22Rv1 (cell line): ENCODE measurements at regions not wholly inside any gene's neighbourhood (a gene's known extent, or its start where the extent isn't known, plus 50 kb on each side); places are given as distances from the start of the nearest gene placed in this dataset.

Source experiments
- H3K27ac ChIP-seq: fragments of 450-650 bp; 2 replicates; pipeline ENCODE4 v1.5.1; 2017
- CTCF ChIP-seq: fragments of 450-650 bp; IDR thresholded peaks from 2 replicates; pipeline ENCODE4 v1.5.1; 2017; ENCODE audit warnings: mild to moderate bottlenecking
- ZFX ChIP-seq: fragments of 450-650 bp; IDR thresholded peaks from 2 replicates; pipeline ENCODE4 v1.6.1; 2017; ENCODE audit warnings: antibody characterized with exemption, borderline replicate concordance

- TF ChIP-seq ZFX, result no peak
- TF ChIP-seq CTCF, result no peak
- no peak overlapping the region for H3K27ac ChIP-seq
Observed at GRCh38 chr14:44297437-44297836, 209.6 kb downstream of the FSCB start.

- TF ChIP-seq ZFX (no peak), CTCF (no peak)
- no peak overlapping the region for H3K27ac ChIP-seq
Observed at GRCh38 chr14:44291366-44291915, 215.6 kb downstream of the FSCB start.

- no peak overlapping the region for H3K27ac ChIP-seq
- TF ChIP-seq ZFX (no peak), CTCF (no peak)
Observed at GRCh38 chr14:44287858-44288257, 219.2 kb downstream of the FSCB start.

GRCh38 chr14:44286201-44286600 lies 220.9 kb downstream of the FSCB start:
- H3K27ac ChIP-seq, result no peak overlapping the region

GRCh38 chr14:44283836-44284235 lies 223.2 kb downstream of the FSCB start:
- no peak overlapping the region for H3K27ac ChIP-seq
- TF ChIP-seq CTCF (no peak), ZFX (no peak)

More at GRCh38 chr14:44286201-44286600, 220.9 kb downstream of the FSCB start:
- TF ChIP-seq CTCF (no peak), ZFX (no peak)

- no peak for TF ChIP-seq ZFX
- TF ChIP-seq CTCF, result no peak
- H3K27ac ChIP-seq, result no peak overlapping the region
Observed at GRCh38 chr14:44279357-44279756, 227.7 kb downstream of the FSCB start.

GRCh38 chr14:44271637-44272036 lies 235.4 kb downstream of the FSCB start:
- TF ChIP-seq CTCF, result no peak
- TF ChIP-seq ZFX, result no peak
- no peak overlapping the region for H3K27ac ChIP-seq
